ENCODE measurements at regions not wholly inside any gene's neighbourhood (a gene's known extent, or its start where the extent isn't known, plus 50 kb on each side); places are given as distances from the start of the nearest gene placed in this dataset.
"Not testable (repeated sequence)": the region's sequence is repeated elsewhere in the genome, so short reads cannot be mapped to it uniquely, and the experiment has no call there.

DNA sequence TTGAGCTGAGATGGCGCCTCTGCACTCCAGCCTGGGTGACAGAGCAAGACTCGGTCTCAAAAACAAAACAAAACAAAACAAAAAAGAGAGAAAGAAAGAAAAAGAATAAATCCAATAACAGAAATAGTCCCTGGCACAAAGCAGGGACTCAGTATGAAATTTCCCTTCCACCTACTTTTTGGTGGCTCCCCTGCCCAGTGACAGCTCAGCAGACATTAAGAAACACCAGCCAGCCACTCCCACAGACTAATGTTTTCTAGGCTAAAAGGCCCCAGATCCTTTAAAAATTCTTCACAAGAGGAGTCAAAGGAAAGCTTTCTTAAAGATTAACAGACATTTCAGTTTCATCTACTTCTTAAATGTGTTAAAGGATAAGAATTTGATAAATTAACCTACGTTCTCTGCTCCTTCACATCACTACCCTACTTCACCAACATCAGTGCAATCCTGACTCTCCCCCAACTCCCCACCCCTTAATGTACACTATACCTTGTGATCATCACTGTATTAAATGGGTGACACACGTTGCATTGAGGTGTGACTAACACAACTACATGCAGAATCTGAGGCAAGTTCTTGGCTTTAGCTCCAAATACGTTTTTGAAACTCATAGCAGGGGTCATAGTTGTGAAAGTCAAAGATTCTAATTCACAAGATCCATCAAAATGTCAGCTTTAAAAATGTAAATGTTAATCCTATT is 114.5 kb upstream of the CAV2 start:
- no peak for DNase-seq

DNA sequence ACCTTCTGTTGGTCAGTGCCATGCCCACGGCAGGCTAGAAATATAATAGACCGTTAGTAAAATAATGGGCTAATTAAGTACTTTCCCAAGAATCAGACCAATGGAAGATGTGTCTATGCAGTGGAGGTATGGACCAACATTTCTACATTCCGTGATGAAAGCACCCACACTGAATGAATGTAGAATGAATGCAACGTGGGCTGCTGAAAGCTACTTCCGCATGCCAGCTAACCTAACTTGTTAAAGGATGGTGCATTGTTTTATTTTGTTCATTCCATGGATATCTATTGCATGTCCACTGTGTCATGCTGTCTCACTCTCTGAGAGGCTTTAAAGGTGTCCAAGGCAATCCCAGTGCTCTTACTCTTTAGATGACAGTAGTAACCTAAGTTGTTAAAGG is 112.9 kb upstream of the CAV2 start:
- DNase-seq: no peak

DNA sequence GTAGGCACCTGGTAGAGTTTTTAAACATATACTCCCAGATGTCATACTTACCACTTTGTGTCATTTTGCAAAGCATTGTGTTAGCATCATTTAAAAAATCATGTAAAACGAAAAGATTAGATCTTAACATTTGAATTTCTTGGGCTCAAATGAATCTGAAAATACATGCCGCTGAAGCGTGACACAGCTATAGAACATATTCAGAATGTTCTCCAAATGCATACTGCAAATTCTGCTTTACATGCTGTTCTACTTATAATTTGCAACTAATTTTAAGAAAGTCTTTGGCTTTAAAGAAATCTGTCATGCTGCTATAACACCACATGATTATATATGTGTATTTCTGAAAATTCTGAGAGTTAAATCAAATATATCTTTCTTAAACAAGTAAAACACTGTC is 109.2 kb upstream of the CAV2 start:
- no peak for DNase-seq

DNA sequence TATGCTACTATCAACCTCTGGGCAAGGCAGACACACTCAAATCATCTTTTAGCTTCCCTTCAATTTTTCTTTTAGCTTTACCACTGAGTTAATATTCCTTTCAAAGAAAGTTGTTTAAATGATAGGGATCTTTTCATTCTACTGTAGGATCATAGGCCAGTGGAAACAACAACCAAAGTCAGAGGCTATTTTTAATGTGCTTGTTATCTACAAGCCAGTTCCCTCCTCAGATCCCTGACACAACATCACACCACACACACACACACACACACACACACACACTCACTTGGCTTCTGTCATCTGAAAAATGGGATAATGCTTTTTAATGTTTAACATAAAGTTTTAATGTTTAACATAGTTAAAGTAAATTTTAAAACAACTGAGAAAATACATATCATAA is 106.7 kb upstream of the CAV2 start:
- no peak for DNase-seq

DNA sequence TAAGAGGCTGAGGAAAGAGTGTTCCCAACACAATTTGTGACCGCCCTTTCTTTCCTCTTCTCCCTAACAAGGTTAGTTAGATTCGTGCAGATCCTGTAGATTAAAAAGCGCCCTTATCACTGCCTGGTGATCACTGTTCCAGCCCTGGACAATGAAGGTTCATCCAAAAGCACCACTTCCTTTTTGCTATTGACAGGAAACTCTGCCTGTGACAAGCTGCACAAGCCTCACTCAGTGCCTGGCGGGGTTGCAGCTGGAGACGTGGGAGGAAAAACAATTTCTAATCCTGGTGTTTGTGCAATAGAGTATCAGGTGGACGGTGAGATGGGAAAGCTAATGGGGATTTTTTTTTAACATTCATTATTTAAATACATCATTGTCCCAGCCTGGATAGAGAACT is 105.9 kb upstream of the CAV2 start:
- no peak for DNase-seq

DNA sequence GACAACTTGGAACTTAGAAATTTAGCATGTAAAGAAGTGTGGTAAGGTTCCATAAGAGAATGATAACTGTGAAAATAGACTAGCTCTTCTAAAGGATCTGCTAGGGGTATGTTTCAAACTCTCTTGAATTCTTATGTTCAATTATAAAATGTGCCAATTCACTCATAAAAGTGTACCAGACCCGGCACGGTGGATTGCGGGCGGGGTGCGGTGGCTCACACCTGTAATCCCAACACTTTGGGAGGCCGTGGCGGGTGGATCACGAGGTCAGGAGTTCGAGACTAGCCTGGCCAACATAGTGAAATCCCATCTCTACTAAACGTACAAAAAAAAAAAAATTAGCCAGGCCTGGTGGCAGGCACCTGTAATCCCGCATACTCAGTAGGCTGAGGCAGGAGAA is 105.4 kb upstream of the CAV2 start:
- DNase-seq: no peak

DNA sequence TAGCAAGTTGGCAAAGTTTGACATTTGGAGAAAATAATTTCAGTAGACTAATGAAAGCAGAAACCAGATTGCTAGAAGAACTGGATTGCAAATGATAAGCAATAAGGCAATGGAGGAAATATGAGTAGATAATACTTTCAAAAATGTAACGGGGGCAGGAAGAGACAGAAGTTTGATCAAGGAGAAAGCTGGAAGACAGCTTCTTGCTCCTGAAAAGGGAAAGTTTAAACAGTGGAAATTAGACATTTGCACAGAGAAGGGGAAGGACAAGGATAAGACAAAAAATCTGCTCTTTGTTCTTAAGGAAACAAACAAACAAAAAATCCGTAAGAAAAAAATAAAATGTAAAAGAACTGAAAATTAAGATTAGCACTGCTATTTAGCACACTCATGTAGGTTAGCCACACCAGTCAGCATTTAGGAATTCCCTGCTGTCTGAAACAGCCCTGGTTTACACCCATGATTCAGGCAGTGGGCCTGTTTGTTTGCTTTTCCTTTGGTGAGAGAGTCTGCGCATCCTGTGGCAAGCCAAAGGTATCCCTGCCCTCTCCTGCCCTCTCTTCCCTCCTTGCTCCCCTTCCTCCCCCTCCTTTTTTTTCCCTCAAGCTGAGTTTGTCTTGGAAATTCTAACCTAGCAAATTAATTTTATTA is 104.3 kb upstream of the CAV2 start:
- no peak for DNase-seq

DNA sequence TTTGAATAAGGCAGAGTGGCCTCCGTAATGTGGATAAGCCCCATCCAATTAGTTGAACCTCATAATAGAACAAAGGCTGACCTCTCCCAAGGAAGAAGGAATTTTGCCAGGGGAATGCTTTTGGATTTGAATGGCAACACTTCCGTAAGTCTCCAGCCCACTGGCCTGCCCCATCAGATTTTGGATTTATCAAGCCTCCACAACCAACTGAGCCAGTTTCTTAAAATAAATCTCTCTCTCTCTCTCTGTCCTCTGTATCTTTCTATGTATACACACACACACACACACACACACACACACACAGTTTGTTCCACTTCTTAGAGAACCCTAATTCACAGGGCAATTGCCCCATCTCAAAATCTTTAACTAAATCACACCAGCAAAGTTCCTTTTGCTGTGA is 100.9 kb upstream of the CAV2 start:
- no peak for DNase-seq

DNA sequence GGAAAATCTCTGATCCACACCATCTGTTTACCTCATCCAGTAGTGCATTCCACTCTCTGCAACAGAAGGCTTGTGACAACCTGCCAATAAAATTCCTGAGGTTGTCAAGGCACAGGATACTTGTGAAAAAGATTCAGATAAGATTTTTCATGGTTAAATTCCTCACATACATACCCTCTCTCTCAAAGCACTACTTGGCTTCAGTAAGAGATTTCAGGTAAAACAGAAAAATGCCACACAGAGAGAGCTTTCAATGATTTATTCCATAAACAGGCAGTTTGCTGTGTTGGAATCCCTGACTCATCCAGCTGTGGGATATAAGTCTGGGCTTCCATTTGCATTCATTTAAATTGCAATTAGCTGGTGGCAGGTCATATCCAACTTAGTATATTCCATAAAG is 99.7 kb upstream of the CAV2 start:
- no peak for DNase-seq

DNA sequence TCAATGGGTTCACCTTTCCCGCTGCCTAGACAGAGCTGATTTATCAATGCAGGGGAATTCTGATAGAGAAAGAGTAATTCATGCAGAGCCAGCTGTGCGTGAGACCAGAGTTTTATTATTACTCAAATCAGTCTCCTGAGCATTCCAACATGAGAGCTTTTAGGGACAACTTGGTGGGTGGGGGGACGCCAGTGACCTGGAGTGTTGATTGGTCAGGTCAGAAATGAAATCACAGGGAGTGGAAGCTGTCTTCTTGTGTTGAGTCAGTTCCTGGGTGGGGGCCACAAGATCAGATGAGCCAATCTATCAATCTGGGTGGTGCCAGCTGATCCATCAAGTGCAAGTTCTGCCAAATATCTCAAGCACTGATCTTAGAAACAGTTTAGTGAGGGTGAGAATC is 99.0 kb upstream of the CAV2 start:
- no peak for DNase-seq

DNA sequence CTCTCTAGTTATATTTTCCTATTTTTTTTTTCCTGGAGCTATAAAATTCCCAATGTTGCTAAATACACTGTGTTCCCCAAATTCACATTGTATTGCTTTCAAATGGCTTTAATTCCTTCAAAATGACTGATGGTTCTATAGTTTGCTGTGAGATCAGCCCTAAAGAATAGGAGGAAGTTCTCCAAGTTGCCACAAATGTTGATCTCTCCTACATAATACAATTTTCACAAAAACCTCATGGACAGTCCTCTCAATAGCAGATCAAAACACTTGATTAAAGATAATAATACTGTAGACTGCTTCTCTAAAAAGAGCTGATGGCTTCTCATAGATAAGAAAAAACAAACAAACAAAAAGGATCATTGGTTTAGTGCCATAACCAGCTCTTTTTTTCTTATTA is 97.8 kb upstream of the CAV2 start:
- no peak for DNase-seq

DNA sequence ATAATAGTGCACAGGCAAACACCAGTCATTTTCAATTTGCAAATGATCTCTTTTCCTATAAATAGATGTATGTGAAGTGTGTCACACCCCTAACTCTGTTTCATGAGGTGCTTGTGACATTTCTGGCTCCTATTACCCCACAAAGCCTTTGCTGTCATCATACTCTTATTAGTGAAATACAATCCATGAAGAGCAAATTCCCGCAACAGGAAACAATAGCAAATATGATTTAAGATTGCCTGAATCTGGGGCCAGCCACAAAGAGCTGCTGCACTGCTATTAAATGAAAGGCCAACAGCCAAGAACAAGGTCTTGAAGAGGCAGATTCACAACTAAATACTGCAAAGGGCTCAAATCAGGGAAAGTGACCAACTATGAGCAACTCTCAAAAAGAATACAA is 96.3 kb upstream of the CAV2 start:
- DNase-seq: no peak

DNA sequence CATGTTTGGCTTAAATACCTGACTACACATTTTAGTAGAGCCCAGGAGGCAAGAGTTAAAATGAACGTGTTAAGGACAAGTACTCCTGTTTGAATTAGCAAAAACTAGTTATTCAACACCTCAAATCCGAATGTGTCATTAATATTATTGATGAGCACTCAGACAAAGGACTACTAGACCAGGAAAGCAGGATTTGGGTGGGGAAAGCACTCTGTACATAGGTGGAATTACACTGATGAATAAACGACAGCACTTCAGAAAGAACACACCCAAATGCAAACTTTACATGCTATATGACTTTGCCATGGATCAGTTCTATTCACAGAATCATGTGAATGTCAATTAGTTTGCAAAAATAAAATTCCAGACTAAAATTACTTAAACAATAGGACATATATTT is 95.1 kb upstream of the CAV2 start:
- DNase-seq: no peak

DNA sequence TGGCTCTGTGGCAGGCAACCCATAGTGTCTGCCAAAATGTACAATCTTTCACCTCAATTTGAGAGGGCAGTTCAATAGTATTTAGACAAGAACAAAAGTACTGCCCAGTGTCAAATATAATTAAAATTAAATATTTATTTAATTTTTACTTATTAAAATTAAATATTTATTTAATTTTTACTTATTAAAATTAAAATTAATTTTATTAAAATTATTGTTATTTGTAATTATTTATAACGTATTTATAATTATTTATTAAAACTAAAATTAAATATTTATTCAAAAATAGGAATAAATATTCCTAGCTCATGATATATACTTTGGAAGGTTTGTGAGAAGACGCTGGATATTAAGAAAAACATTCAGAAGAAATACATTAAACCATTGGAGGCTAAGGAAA is 93.7 kb upstream of the CAV2 start:
- DNase-seq: no peak

DNA sequence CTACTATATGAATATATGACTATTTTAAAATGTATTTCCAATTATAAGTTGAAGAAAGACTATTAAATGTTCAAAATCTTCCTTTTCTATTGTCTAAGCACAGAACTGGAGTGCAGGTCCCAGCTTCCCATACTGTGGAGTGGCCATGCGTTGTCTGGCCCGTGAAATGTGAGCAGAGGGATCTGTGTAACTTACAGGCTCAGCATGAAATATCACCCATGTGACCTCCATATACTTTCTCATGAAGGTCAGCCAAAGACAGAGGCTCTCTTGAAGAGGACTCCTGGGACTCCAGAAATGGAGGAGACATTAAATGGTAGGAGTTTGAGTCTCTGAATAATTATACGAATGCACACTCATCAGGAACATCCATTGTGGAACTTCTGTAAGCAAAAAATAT is 92.4 kb upstream of the CAV2 start:
- no peak for DNase-seq

DNA sequence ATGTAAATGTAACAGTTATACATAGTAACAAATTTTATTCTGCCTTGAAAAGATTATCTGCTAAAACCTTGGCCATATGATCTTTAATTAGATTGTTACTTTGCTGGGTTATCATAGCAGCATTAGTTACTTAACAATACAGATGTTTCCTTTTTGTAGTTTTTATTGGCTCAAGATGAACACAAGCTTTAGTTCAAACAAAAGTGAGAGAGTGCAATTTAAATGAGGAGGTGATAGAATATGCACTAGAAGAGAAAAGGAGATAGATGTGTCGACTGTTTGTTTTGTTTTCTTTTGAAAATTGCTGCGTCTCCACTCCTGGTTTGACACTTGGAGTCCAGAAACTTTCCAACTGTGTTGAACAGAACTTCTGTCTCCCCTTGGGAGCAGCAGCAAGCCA is 91.4 kb upstream of the CAV2 start:
- DNase-seq: no peak

DNA sequence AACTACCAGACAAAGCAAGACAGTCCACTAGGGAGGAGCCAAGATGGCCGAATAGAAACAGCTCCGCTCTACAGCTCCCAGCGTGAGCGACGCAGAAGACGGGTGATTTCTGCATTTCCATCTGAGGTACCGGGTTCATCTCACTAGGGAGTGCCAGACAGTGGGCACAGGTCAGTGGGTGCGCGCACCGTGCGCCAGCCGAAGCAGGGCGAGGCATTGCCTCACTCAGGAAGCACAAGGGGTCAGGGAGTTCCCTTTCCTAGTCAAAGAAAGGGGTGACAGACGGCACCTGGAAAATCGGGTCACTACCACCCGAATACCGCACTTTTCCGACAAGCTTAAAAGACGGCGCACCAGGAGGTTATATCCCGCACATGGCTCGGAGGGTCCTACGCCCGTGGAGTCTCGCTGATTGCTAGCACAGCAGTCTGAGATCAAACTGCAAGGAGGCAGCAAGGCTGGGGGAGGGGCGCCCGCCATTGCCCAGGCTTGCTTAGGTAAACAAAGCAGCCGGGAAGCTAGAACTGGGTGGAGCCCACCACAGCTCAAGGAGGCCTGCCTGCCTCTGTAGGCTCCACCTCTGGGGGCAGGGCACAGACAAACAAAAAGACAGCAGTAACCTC is 90.6 kb upstream of the CAV2 start:
- DNase-seq: not testable (repeated sequence)

DNA sequence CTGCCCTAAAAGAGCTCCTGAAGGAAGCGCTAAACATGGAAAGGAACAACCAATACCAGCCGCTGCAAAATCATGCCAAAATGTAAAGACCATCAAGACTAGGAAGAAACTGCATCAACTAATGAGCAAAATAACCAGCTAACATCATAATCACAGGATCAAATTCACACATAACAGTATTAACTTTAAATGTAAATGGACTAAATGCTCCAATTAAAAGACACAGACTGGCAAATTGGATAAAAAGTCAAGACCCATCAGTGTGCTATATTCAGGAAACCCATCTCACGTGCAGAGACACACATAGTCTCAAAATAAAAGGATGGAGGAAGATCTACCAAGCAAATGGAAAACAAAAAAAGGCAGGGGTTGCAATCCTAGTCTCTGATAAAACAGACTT is 88.8 kb upstream of the CAV2 start:
- DNase-seq: not testable (repeated sequence)

DNA sequence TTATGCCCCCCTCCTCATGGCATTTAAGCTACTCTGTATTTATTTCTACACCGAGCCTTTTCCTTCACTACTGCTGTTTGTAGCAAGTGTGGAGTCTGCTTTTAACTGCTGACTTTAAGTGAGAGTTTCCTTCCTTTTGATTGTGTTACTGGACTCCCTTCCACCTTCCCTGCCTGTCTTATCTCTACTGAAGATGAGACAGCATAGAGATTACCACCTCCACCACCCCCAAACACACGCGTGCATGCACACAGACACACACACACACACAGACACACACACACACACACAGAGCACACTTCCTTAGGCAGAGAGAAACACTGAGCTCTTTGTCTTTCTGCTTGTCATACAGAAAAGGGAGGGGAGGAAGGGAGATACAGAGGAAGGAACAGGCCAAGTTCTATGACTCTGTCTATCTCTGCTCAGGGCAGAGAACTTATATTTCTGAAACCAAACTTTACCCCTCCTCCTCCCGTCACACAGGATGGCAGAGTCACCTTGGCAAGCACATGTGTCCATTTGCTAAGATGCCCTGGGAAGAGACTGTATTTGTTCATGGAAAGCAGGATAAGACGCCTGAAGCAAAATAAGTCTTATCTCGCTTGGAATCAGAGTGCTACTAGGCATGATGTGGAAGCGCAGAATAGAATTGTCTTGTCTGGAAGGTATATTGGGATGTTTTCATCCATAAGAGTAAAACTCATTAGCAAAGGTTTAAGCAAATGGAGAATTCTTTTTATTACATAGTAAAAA is 81.8 kb upstream of the CAV2 start:
- no peak for DNase-seq

DNA sequence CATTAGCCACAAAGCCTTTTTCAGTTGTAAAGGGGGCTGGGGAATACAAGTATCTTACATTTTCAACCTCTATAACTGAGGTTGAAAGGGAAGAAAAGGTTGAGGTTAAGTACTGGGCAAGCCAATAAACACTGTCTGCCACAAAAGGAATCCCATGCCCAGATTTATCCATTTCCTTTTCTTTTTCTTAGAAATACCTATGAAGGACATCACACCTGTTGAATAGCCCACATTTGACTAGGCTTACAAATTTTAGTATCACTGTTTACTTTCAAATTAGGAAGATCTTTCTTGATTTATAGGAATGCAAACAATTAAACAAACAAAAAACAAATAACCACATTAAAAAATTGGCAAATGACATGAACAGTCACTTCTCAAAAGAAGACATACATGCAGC is 81.0 kb upstream of the CAV2 start:
- no peak for DNase-seq

DNA sequence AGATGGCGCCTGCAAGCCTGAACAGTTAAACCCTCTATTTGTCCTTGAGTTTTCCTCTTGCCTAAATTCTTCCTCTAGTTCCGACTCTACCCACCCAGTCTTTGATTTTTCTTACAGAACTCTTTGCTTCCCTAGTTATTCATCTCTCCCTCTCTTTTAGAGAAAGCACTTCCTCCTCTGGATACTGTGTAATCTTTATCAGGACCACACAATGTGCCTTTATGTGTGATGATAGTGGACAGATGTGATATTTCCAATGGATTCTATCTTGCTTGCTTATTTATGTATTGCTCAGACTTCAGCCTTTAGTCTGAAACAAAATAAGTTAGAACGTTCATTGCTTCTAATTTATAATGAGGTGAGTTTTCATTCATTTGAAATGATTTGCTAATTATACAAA is 79.5 kb upstream of the CAV2 start:
- no peak for DNase-seq

DNA sequence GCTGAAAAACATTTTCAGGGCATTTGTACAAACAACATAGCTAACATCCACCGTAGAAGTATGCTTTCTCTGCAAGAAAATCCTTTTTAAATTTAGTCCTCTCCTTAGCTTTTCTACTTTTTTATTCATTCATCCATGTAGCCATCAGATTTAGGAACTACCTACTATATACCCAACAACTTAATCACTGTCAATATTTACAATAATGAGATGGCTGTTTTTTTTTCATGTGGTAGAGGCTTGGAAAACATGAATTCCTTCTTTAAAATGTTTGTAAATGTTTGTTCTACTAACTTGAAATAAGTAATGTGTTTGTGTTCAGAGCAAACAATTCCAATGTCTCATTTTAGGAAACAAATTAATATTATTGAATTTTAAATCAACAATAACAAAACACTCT is 78.2 kb upstream of the CAV2 start:
- no peak for DNase-seq

DNA sequence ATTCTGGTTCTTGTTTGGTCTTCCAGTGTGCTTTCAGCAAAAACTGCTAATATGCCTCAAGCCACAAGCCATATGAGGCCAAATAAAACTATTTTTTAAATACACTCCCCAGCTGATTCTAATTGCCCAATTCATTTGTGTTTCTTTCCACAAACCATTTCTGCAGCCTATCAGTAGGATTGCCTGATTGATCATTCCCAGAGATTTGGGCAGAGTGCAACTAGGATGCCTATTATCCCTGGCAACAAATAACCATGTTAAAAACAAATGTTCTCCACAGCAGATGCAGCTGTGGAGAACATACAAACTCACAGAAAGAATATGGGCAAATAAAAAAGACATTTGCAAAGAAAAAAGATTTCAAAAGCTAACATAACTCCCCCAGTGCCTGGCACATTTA is 76.9 kb upstream of the CAV2 start:
- DNase-seq: no peak

DNA sequence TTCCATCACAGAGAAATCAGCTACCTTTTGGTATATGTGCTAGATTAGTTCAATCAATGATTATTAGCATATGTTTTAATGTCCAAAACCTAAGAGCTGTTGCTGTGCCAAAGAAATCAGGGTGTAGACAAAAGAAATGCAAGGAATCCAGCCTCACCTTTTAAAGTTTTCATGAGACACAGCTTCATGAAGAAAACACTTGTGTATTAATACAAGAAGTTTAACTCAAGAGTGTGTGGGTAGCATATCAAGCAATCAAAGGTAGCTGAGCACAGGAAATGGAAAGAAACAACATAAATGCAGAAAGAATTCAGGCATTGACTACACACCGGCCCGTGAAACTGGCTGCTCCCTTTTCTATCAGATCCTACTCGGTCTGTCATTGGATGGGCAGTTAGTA is 76.0 kb upstream of the CAV2 start:
- DNase-seq: no peak
